HepG2 (cell line): ENCODE measurements at regions not wholly inside any gene's neighbourhood (a gene's known extent, or its start where the extent isn't known, plus 50 kb on each side); places are given as distances from the start of the nearest gene placed in this dataset.

ENCODE experiments used
- ATAC-seq: fragments of 200-7000 bp; cut with Tn5 transposase; 3 replicates; pipeline ENCODE4 v1.9.1; 2020; ENCODE audit warnings: mild to moderate bottlenecking, moderate library complexity
- BruUV-seq: library from RNA; stranded (reverse); fragments of 400-500 nt; replicated peaks from 2 replicates; lab custom pipeline; 2021; lab: Mats Ljungman, UMichigan
- CTCF ChIA-PET: fragments of 300-600 bp; formaldehyde crosslinking; extraction: SDS; loops from one replicate; lab custom pipeline; 2021; ENCODE audit warnings: low total read pairs, inconsistent platforms, low intra/inter-chr PET ratio; lab: Yijun Ruan, JAX
- POLR2A ChIA-PET: fragments of 350-600 bp; sonication (Branson Sonifier 250); formaldehyde crosslinking; loops from one replicate; lab custom pipeline; 2020; ENCODE audit warnings: antibody characterized with exemption, inconsistent platforms; lab: Yijun Ruan, JAX
- DNase-seq: peaks from one replicate; pipeline ENCODE4 v3.0.0-alpha.2; 2015; ENCODE audit warnings: low spot score
- FAIRE-seq: peaks from 3 replicates; lab custom pipeline; 2011; peaks lifted over from hg19 to GRCh38; lab: Jason Lieb, UNC
- H2AFZ ChIP-seq: one replicate; pipeline ENCODE4 v1.6.1; 2011; ENCODE audit warnings: low read length, inconsistent platforms
- H3K27ac ChIP-seq: fragments of 300-600 bp; 3 replicates; pipeline ENCODE4 v1.8.0; 2011; ENCODE audit warnings: mixed run types, mild to moderate bottlenecking, mixed read lengths, low read length, inconsistent platforms; ENCODE audit not compliant: insufficient read depth; ENCODE audit errors: extremely low read length
- H3K27me3 ChIP-seq, 2 experiments: fragments of 200-600 bp in 1 of 2; 2 replicates in 1 of 2; 3 replicates in 1 of 2; pipeline versions ENCODE4 v1.6.0 to v1.8.0; 2011; ENCODE audit warnings: low read length in 2 of 2, mild to moderate bottlenecking in 2 of 2, moderate library complexity in 2 of 2, inconsistent platforms in 1 of 2; ENCODE audit not compliant: insufficient read depth in 2 of 2, control insufficient read depth in 1 of 2
- H3K36me3 ChIP-seq, 2 experiments: fragments of 200-600 bp in 1 of 2; replicated peaks in 1 of 2; 2 replicates in 1 of 2; 3 replicates in 1 of 2; pipeline versions ENCODE4 v1.5.1 to v1.8.0; 2011; ENCODE audit warnings: low read length in 2 of 2, inconsistent platforms in 1 of 2; ENCODE audit not compliant: insufficient read depth in 2 of 2, control insufficient read depth in 1 of 2
- H3K4me1 ChIP-seq: 2 replicates; pipeline ENCODE4 v1.5.1; 2012; ENCODE audit warnings: low read length, inconsistent platforms; ENCODE audit not compliant: insufficient read depth
- H3K4me2 ChIP-seq: 2 replicates; pipeline ENCODE4 v1.6.0; 2011; ENCODE audit warnings: low read depth, low read length, inconsistent platforms
- H3K4me3 ChIP-seq, 3 experiments: fragments of 200-600 bp in 1 of 3; sonication (generic), shearing (Covaris generic) in 1 of 3; replicated peaks in 1 of 3; 2 replicates each; pipeline ENCODE4 v1.5.1; 2011 to 2016; ENCODE audit warnings: low read length in 3 of 3, inconsistent platforms in 2 of 3, low read depth in 2 of 3, mild to moderate bottlenecking in 2 of 3, control low read depth in 1 of 3, mixed read lengths in 1 of 3; ENCODE audit not compliant: insufficient read depth in 1 of 3
- H3K79me2 ChIP-seq: one replicate; pipeline ENCODE4 v1.6.1; 2011; ENCODE audit warnings: low read length, inconsistent platforms; ENCODE audit not compliant: insufficient read depth
- H3K9ac ChIP-seq: 2 replicates; pipeline ENCODE4 v1.6.0; 2011; ENCODE audit warnings: mild to moderate bottlenecking, low read depth, low read length, inconsistent platforms; ENCODE audit not compliant: insufficient read depth
- H3K9me3 ChIP-seq: 2 replicates; pipeline ENCODE4 v1.5.1; 2012; ENCODE audit warnings: mild to moderate bottlenecking, low read length
- H4K20me1 ChIP-seq: 2 replicates; pipeline ENCODE4 v1.6.0; 2011; ENCODE audit warnings: inconsistent platforms, mild to moderate bottlenecking, low read length, moderate library complexity; ENCODE audit not compliant: insufficient read depth
- CCAR2 ChIP-seq: fragments of 200-400 bp; formaldehyde crosslinking; optimal IDR thresholded peaks from 2 replicates; pipeline ENCODE3; 2018; ENCODE audit warnings: low read depth, mild to moderate bottlenecking, low read length, moderate library complexity
- CHCHD3 ChIP-seq: sonication (generic); formaldehyde crosslinking; IDR thresholded peaks from 2 replicates; pipeline ENCODE4 v1.8.0; 2022; ENCODE audit warnings: mild to moderate bottlenecking, missing genetic modification reagents, moderate library complexity
- KDM5A ChIP-seq: fragments of 200-600 bp; sonication (generic); IDR thresholded peaks from 2 replicates; pipeline ENCODE4 v1.7.0; 2018; ENCODE audit warnings: antibody characterized with exemption, mild to moderate bottlenecking, low read length, borderline replicate concordance
- MATR3 ChIP-seq: sonication (generic); formaldehyde crosslinking; IDR thresholded peaks from 2 replicates; pipeline ENCODE4 v1.4.0; 2020; ENCODE audit warnings: missing genetic modification reagents
- PAX8 ChIP-seq: sonication (generic); formaldehyde crosslinking; IDR thresholded peaks from 2 replicates; pipeline ENCODE4 v1.8.0; 2022; ENCODE audit warnings: mild to moderate bottlenecking, missing genetic modification reagents, borderline replicate concordance
- ZGPAT ChIP-seq: IDR thresholded peaks from 2 replicates; pipeline ENCODE4 v1.6.1; 2016; ENCODE audit warnings: mild to moderate bottlenecking
- ZNF282 ChIP-seq: fragments of 450-650 bp; IDR thresholded peaks from 2 replicates; pipeline ENCODE4 v1.6.1; 2018; ENCODE audit not compliant: partially characterized antibody
- ZNF616 ChIP-seq: sonication (generic); formaldehyde crosslinking; IDR thresholded peaks from 2 replicates; pipeline ENCODE4 v1.5.0; 2020; ENCODE audit warnings: low read depth, mild to moderate bottlenecking, missing genetic modification reagents
- ZNF646 ChIP-seq: sonication (generic); formaldehyde crosslinking; IDR thresholded peaks from 2 replicates; pipeline ENCODE4 v1.9.0; 2021; ENCODE audit warnings: mild to moderate bottlenecking, missing genetic modification reagents
- WGBS: methylation state at CpG from one replicate; pipeline ENCODE4 v1.1.6; 2017; ENCODE audit warnings: low lambda C conversion rate; 5-methylcytosine and 5-hydroxymethylcytosine counted together
- in situ Hi-C: cut with HindIII; loops from 2 replicates; pipeline ENCODE4 v1.10.0; 2017; ENCODE audit warnings: low pct_unique_long_range_greater_than_20kb; ENCODE audit not compliant: extremely low pct_ligation_motif_present
- intact Hi-C: fragments of 100-400 bp; cut with micrococcal nuclease; formaldehyde crosslinking; loops from one replicate; pipeline ENCODE4 v1.10.0; 2022; ENCODE audit not compliant: unreplicated experiment

- TF ChIP-seq MATR3 (CRISPR knock-in tag) = no peak
- no peak for TF ChIP-seq KDM5A
- no peak for TF ChIP-seq PAX8 (CRISPR knock-in tag)
- no peak for TF ChIP-seq ZNF616 (CRISPR knock-in tag)
- no peak for TF ChIP-seq CHCHD3 (CRISPR knock-in tag)
- no peak for TF ChIP-seq ZGPAT (CRISPR knock-in tag)
- TF ChIP-seq ZNF646 = no peak
- TF ChIP-seq ZNF282 = no peak
- TF ChIP-seq CCAR2 = no peak
- in situ Hi-C loops = no loop called here
- Histone ChIP-seq H3K79me2 (no peaks in the 10 kb centered on the region), H3K9ac (no peak overlapping the region), H3K4me1 (no peaks in the 10 kb centered on the region), H3K27ac (no peak overlapping the region), H4K20me1 (no peaks in the 10 kb centered on the region), H3K9me3 (peaks cover 70% of the 10 kb centered on the region), H2AFZ (no peak overlapping the region), H3K4me2 (no peak overlapping the region), H3K36me3 (no peaks in the 10 kb centered on the region), H3K27me3 (no peaks in the 10 kb centered on the region), H3K4me3 (no peak overlapping the region)
- 4% methylated on average over 2 of the region's 2 CpGs for WGBS
- DNase-seq = no peak
- ChIA-PET CTCF (no interaction called here), POLR2A (no interaction called here)
- BruUV-seq = no TSS peak
- no peak for ATAC-seq
- FAIRE-seq = no peak
- intact Hi-C loops = no loop called here
Observed at GRCh38 chr1:82564333-82564732, 763.6 kb downstream of the ADGRL2 start.
